Esophagus muscularis mucosa (tissue), 4 donors: ENCODE measurements at regions not wholly inside any gene's neighbourhood (a gene's known extent, or its start where the extent isn't known, plus 50 kb on each side); places are given as distances from the start of the nearest gene placed in this dataset.

Experiments used
- EP300 ChIP-seq: sonication (generic); formaldehyde crosslinking; IDR thresholded peaks from one replicate; pipeline ENCODE4 v1.6.1; 2017; ENCODE audit warnings: antibody characterized with exemption
- POLR2A ChIP-seq: fragments of 450-650 bp; IDR thresholded peaks from one replicate; pipeline ENCODE4 v1.6.1; 2017; ENCODE audit warnings: antibody characterized with exemption, moderate library complexity, mild to moderate bottlenecking, low read depth
- POLR2AphosphoS5 ChIP-seq, 2 donors: sonication (generic); formaldehyde crosslinking; IDR thresholded peaks; one replicate each; pipeline ENCODE4 v1.6.1; 2017; ENCODE audit warnings: antibody characterized with exemption in 2 of 2
- TF ChIP-seq, protein P1 (sequence below), 3 experiments: fragments of 200-600 bp in 2 of 3; fragments of 450-650 bp in 1 of 3; sonication (generic) in 2 of 3; IDR thresholded peaks; one replicate each; pipeline ENCODE4 v1.5.1; 2017 to 2019; ENCODE audit warnings: antibody characterized with exemption in 3 of 3, mild to moderate bottlenecking in 2 of 3, moderate library complexity in 1 of 3

DNA sequence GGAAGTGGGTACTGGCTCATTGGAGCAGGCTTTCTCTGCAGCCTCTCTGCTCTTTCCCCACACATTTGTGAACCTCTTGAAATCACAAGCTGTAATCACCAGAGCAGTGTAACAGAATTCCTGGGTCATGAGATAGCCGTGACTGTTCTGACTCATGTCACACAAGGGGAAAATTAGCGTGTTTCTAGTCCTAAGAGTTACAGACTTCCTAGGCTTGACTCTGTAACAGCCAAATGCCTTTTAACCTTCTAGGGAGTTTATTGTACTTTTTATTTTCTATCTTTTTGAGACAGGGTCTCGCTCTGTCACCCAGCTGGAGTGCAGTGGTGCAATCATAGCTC, 54.7 kb upstream of the TRAK1 start:
- TF ChIP-seq, protein P1, sequence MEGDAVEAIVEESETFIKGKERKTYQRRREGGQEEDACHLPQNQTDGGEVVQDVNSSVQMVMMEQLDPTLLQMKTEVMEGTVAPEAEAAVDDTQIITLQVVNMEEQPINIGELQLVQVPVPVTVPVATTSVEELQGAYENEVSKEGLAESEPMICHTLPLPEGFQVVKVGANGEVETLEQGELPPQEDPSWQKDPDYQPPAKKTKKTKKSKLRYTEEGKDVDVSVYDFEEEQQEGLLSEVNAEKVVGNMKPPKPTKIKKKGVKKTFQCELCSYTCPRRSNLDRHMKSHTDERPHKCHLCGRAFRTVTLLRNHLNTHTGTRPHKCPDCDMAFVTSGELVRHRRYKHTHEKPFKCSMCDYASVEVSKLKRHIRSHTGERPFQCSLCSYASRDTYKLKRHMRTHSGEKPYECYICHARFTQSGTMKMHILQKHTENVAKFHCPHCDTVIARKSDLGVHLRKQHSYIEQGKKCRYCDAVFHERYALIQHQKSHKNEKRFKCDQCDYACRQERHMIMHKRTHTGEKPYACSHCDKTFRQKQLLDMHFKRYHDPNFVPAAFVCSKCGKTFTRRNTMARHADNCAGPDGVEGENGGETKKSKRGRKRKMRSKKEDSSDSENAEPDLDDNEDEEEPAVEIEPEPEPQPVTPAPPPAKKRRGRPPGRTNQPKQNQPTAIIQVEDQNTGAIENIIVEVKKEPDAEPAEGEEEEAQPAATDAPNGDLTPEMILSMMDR (IDR thresholded peaks at IDR 0.05), result no peak
- no peak for TF ChIP-seq POLR2A
- peak; percentile 77 to 78 for TF ChIP-seq POLR2AphosphoS5 (IDR thresholded peaks at IDR 0.05)
- no peak for TF ChIP-seq EP300
